ENCODE measurements at regions not wholly inside any gene's neighbourhood (a gene's known extent, or its start where the extent isn't known, plus 50 kb on each side); places are given as distances from the start of the nearest gene placed in this dataset.

- H3K4me3 ChIP-seq (ENCODE audit: low read length), result no peak overlapping the region
- no peak for DNase-seq (ENCODE audit: low read depth)
- TF ChIP-seq CTCF (conservative IDR thresholded peaks at IDR 0.05; ENCODE audit: low read length), result no peak
Measured at GRCh38 chr13:67554746-67555452, 324.8 kb upstream of the PCDH9 start.

- no peak for DNase-seq (ENCODE audit: low read depth)
- no peak for TF ChIP-seq CTCF (conservative IDR thresholded peaks at IDR 0.05; ENCODE audit: low read length)
Measured at GRCh38 chr13:67554286-67554685, 324.1 kb upstream of the PCDH9 start.

GRCh38 chr13:67549331-67549730 lies 319.2 kb upstream of the PCDH9 start:
- no peak overlapping the region for H3K4me3 ChIP-seq (ENCODE audit: low read length)
- peak; percentile 23 for DNase-seq (ENCODE audit: low read depth)
- TF ChIP-seq CTCF (conservative IDR thresholded peaks at IDR 0.05; ENCODE audit: low read length), result no peak

More at GRCh38 chr13:67554286-67554685, 324.1 kb upstream of the PCDH9 start:
- H3K4me3 ChIP-seq (ENCODE audit: low read length), result no peak overlapping the region

- TF ChIP-seq CTCF (conservative IDR thresholded peaks at IDR 0.05; ENCODE audit: low read length), result no peak
- H3K4me3 ChIP-seq (ENCODE audit: low read length), result no peak overlapping the region
- DNase-seq (ENCODE audit: low read depth), result no peak
Measured at GRCh38 chr13:67538906-67539305, 308.8 kb upstream of the PCDH9 start.

- no peak overlapping the region for H3K4me3 ChIP-seq (ENCODE audit: low read length)
- TF ChIP-seq CTCF (conservative IDR thresholded peaks at IDR 0.05; ENCODE audit: low read length), result no peak
- DNase-seq (ENCODE audit: low read depth), result no peak
Measured at GRCh38 chr13:67520886-67521285, 290.8 kb upstream of the PCDH9 start.

- H3K4me3 ChIP-seq (ENCODE audit: low read length), result no peak overlapping the region
- no peak for DNase-seq (ENCODE audit: low read depth)
- TF ChIP-seq CTCF (conservative IDR thresholded peaks at IDR 0.05; ENCODE audit: low read length), result no peak
Measured at GRCh38 chr13:67519356-67519755, 289.2 kb upstream of the PCDH9 start.

GRCh38 chr13:67518785-67519184 lies 288.6 kb upstream of the PCDH9 start:
- DNase-seq (ENCODE audit: low read depth), result no peak
- H3K4me3 ChIP-seq (ENCODE audit: low read length), result no peak overlapping the region
- no peak for TF ChIP-seq CTCF (conservative IDR thresholded peaks at IDR 0.05; ENCODE audit: low read length)

Data from AG10803 (cell line).